HG02973 (cell line): ENCODE measurements at regions not wholly inside any gene's neighbourhood (a gene's known extent, or its start where the extent isn't known, plus 50 kb on each side); places are given as distances from the start of the nearest gene placed in this dataset.
A peak's percentile ranks its signal among the peaks of the same experiment; 100 is the strongest.

ENCODE experiments used
- ATAC-seq: cut with Tn5 transposase; IDR thresholded peaks from one replicate; pipeline ENCODE4 v1.9.1; 2021; ENCODE audit warnings: moderate library complexity; ENCODE audit not compliant: unreplicated experiment

DNA sequence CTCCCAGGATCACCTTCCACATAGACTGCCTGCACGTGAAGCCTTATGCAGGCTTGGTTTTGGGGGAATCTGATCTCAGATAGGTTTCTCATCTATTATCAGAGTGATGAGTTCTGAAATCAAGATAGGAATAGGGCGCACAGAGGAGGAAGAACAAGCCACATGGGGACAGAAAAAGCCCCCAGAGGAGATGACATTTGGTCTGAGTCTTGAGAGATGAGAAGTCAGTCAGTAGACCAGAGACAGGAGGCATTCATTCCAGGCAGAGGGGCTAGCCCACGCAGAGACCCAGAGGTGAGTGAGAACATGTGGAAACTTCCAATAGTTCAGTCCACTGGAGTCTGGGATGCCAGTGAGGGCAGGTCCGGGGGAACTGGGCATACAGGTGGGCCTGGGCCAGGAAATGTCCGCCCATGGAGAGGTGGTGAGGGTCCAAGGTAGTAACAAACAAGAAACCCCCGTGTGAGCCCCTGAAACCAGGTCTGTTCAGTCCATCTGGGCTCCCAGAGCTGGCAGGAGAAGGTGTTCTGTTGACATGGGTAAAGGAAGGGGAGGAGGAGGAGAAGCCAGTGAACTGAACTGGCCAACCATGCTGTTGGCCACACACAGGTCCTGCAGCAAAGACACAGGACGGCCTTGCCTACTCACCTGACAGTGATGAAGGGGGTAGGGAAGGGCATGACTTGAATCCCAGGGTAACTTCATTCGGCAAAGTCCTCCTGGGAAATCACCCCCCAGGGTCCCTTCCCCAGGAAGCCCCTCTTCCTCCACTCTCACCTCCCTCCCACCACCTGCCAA is 69.3 kb upstream of the SMNDC1 start:
- ATAC-seq: no peak

DNA sequence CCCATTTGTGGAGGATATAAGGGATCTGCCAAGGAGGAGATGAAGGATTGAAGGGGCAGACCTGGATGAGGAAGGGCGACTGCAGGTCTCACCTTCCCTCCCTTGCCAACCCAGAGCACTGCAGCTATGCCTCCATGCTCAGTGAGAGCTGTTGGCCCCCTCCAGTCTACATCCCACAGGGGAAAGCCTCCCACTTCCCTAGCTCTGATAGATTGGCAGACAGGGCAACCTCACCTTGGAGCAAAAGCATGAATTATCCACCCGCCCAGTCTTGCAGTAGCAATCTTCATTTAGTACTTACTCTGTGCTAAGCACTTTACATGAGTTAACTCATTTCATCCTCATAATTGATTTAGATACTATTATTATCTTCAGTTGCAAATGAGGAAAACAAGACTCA is 70.4 kb upstream of the SMNDC1 start:
- no peak for ATAC-seq

GRCh38 chr10:110376021-110376766 is 71.5 kb upstream of the SMNDC1 start:
- no peak for ATAC-seq

GRCh38 chr10:110376767-110377160 is 72.0 kb upstream of the SMNDC1 start:
- no peak for ATAC-seq

GRCh38 chr10:110378006-110378405 is 73.3 kb upstream of the SMNDC1 start:
- ATAC-seq: no peak

GRCh38 chr10:110378533-110379108 is 73.9 kb upstream of the SMNDC1 start:
- ATAC-seq: no peak

DNA sequence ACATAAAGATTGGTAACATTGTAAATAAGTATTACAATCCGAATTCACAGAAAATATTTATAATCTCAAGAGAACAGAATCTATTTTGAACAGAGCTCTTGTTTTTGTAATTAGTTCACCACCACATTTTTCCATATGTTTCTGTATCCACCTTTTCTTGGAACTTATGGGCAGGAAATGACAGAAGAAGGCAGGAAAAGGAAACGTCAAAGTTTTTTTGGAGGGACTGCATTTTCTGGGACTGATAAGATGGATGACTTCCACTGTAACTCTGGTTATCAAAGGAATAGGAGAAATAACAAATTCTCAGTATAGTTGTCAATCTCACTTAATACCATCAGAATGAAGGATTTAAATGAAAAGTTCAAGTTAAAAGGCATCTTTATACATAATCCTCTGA is 75.1 kb upstream of the SMNDC1 start:
- ATAC-seq: no peak

GRCh38 chr10:110380293-110380692 is 75.6 kb upstream of the SMNDC1 start:
- no peak for ATAC-seq

GRCh38 chr10:110382695-110383094 is 78.0 kb upstream of the SMNDC1 start:
- no peak for ATAC-seq

- no peak for ATAC-seq
These were observed 82.9 kb upstream of the SMNDC1 start for GRCh38 chr10:110387617-110387982.

DNA sequence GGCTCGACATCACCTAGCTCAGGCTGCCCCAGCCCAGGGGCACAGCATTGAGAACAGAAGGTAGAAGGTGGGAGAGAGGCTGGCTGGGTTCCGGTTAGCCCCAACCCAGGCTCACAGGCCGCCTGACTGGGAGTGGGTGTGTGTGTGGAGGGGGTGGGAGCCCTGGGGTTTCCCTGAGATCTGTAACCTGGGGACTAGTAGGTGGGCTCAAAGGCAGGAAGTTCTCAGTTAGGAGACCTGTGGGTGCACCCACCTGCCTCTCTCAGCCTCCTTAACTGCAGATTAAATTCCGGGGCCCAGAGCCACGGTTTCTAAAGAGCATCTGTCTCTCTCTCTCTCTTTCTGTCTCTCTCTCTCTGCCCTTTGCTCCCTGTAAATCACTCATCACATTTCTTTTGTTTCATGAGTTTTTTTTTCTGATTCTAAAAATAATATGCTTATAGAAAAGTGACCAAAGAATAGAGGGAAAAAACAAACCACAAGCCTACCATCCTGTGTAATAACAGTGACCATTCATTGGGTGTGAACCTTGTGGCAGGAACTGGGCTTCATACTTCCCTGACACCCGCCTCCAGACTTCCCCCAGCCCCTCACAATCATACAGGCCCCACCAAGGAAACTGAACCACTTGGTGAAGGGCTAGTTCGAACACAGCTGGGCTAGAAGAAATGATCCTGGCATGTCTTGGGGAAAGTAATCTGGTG is 83.4 kb upstream of the SMNDC1 start:
- ATAC-seq: peak; percentile 80

DNA sequence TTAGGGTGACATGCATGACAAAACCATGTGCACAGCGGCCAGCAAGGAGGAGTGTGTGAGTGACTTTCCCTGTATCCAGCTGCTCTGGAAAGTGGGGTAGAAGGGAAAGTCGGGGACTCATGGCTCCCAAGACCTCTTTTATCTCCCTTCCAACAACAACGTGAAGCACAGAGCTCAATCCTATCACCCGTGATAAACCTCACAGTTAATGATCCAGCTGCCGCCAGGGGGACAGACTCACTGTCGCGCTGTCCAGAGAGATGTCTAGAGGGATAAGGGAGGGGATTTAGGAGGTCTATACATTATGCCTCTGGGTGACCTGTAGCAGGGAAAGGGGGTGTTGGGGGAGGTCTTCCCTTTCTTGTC is 84.0 kb upstream of the SMNDC1 start:
- ATAC-seq: no peak

- no peak for ATAC-seq
These were observed 84.5 kb upstream of the SMNDC1 start for GRCh38 chr10:110389255-110389654.

GRCh38 chr10:110391541-110391940 is 86.8 kb upstream of the SMNDC1 start:
- no peak for ATAC-seq

DNA sequence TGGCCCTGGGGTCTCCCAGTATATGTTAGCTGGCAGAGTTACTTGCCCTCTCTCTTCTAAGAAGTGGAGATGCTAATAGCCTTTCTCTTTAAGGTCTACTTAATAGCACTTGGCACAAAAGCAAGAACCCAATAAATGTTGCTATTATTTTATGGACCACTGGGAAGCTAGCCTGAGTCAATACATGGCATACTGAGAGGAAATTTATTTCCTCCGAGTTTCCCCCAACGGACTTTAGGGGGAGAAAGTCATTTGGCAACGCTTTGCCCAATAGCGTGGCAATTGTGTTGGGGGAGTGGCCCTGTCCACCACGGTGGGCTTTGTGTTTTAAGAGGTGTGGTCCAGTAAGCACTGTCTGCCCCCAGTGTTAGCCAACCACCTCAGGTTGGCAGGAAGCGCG is 87.4 kb upstream of the SMNDC1 start:
- no peak for ATAC-seq

GRCh38 chr10:110392868-110393740 is 88.4 kb upstream of the SMNDC1 start:
- no peak for ATAC-seq

DNA sequence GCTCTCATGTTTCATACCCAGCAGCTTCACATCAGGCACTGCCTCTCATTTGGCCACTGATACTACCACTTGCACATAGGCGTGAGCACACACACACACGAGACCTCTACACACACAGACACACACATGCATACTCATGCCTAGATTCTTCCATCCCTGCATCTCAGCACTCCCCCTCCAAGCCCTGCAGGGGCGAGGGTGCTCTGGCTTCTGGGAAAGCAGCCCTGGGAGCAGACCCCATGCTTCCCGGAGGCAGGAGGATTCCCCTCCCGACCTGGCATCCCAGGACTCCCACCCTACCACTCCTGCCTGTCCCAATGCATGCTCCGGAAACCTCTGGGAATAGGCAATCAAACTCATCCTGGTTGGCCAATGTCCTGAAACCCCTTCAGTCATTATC is 89.1 kb upstream of the SMNDC1 start:
- ATAC-seq: no peak

DNA sequence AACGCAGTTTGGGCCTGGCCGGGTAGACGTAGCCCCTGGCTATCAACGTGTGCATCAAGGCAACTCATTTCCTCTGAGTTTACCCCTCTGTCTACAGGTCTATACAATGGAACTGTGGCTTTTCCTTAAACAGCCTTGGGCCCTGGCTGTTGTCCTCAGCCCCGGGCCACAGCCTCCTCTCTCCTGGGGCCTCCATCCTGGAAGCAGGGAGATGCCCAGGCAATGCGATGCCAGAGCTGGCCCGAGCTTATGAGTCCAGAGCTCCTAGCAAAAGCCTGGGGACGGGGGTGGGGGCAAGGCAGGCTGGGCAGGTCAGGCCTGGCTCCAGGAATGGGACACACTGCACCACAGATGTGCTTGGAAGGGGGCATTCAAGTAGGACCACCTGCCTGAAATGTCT is 89.6 kb upstream of the SMNDC1 start:
- ATAC-seq: no peak

DNA sequence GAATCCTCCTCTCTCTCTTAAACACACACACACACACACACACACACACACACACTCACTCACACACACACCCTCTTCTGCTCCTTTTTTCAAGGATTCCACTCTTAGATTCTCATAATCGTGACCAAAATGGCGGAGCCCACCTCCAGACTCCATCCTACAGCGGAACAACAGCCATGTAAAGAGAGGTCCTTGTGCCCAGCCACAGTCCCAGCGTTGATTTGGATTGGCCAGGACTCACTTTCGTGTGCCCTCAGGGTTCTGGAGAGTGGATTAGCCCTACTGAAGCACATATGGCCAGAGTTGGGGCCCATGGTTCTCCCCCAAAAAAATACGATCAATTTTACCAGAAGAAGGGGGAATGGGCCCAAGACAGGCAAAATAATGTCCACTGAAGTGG is 90.2 kb upstream of the SMNDC1 start:
- ATAC-seq: no peak
